Ishikawa (cell line): ENCODE measurements at regions not wholly inside any gene's neighbourhood (a gene's known extent, or its start where the extent isn't known, plus 50 kb on each side); places are given as distances from the start of the nearest gene placed in this dataset.

ENCODE experiments used
- CEBPB ChIP-seq: IDR thresholded peaks from 2 replicates; pipeline ENCODE4 v1.6.1; 2012
- CREB1 ChIP-seq: IDR thresholded peaks from 2 replicates; pipeline ENCODE4 v1.6.1; 2012; ENCODE audit warnings: low read depth
- EGR1 ChIP-seq: IDR thresholded peaks from 2 replicates; pipeline ENCODE4 v1.6.1; 2012
- EP300 ChIP-seq: IDR thresholded peaks from 2 replicates; pipeline ENCODE4 v1.6.1; 2012; ENCODE audit warnings: borderline replicate concordance
- FOXM1 ChIP-seq: IDR thresholded peaks from 2 replicates; pipeline ENCODE4 v1.6.1; 2012; ENCODE audit warnings: low read depth, borderline replicate concordance
- MAX ChIP-seq: IDR thresholded peaks from 2 replicates; pipeline ENCODE4 v1.6.1; 2012
- NFIC ChIP-seq: IDR thresholded peaks from 2 replicates; pipeline ENCODE4 v1.6.1; 2012
- RAD21 ChIP-seq: IDR thresholded peaks from 2 replicates; pipeline ENCODE4 v1.6.1; 2012; ENCODE audit warnings: low read depth
- REST ChIP-seq: IDR thresholded peaks from 2 replicates; pipeline ENCODE4 v1.6.1; 2012; ENCODE audit warnings: low read depth, mild to moderate bottlenecking
- TAF1 ChIP-seq: IDR thresholded peaks from 2 replicates; pipeline ENCODE4 v1.6.1; 2012; ENCODE audit warnings: low read depth, mild to moderate bottlenecking
- TCF12 ChIP-seq: IDR thresholded peaks from 2 replicates; pipeline ENCODE4 v1.6.1; 2012; ENCODE audit warnings: low read depth
- TEAD4 ChIP-seq: IDR thresholded peaks from 2 replicates; pipeline ENCODE4 v1.6.1; 2012
- USF1 ChIP-seq: IDR thresholded peaks from 2 replicates; pipeline ENCODE4 v1.6.1; 2012
- YY1 ChIP-seq: IDR thresholded peaks from 2 replicates; pipeline ENCODE4 v1.6.1; 2012; ENCODE audit warnings: low read depth
- ZBTB7A ChIP-seq: IDR thresholded peaks from 2 replicates; pipeline ENCODE4 v1.6.1; 2012; ENCODE audit warnings: low read depth

GRCh38 chr5:50967563-50968355, 301.3 kb downstream of the PARP8 start:
- TF ChIP-seq ZBTB7A, result no peak
- no peak for TF ChIP-seq YY1
- TF ChIP-seq TEAD4, result no peak
- no peak for TF ChIP-seq TCF12
- no peak for TF ChIP-seq FOXM1
- no peak for TF ChIP-seq USF1
- TF ChIP-seq REST, result no peak
- TF ChIP-seq RAD21, result no peak
- TF ChIP-seq CEBPB, result no peak
- no peak for TF ChIP-seq EP300
- TF ChIP-seq CREB1, result no peak
- TF ChIP-seq TAF1, result no peak
- no peak for TF ChIP-seq NFIC
- no peak for TF ChIP-seq EGR1

GRCh38 chr5:50968356-50969149, 302.1 kb downstream of the PARP8 start:
- TF ChIP-seq RAD21 (no peak), TAF1 (no peak), CEBPB (no peak), MAX (no peak), CREB1 (no peak), FOXM1 (no peak), NFIC (no peak), TEAD4 (no peak), EP300 (no peak), TCF12 (no peak), EGR1 (no peak), ZBTB7A (no peak), YY1 (no peak), USF1 (no peak), REST (no peak)

GRCh38 chr5:50969151-50970031, 303.0 kb downstream of the PARP8 start:
- TF ChIP-seq EGR1, result no peak
- no peak for TF ChIP-seq MAX

- no peak for TF ChIP-seq TEAD4
- TF ChIP-seq USF1, result no peak
- no peak for TF ChIP-seq REST
- TF ChIP-seq ZBTB7A, result no peak
- no peak for TF ChIP-seq EP300
- TF ChIP-seq NFIC, result no peak
- TF ChIP-seq CEBPB, result no peak
- TF ChIP-seq RAD21, result no peak
- no peak for TF ChIP-seq CREB1
- no peak for TF ChIP-seq TCF12
- no peak for TF ChIP-seq YY1
- TF ChIP-seq EGR1, result no peak
- TF ChIP-seq FOXM1, result no peak
- TF ChIP-seq MAX, result no peak
These were observed 309.4 kb downstream of the PARP8 start for GRCh38 chr5:50975840-50976239.
